ENCODE measurements at regions not wholly inside any gene's neighbourhood (a gene's known extent, or its start where the extent isn't known, plus 50 kb on each side); places are given as distances from the start of the nearest gene placed in this dataset.

GRCh38 chr12:93136253-93137055 lies 207.4 kb upstream of the EEA1 start:
- no peak for TF ChIP-seq CTCF (tag by site-specific recombination; IDR thresholded peaks at IDR 0.05)
- no peak for TF ChIP-seq PRDM1 (tag by site-specific recombination; IDR thresholded peaks at IDR 0.05)
- TF ChIP-seq, protein P1, sequence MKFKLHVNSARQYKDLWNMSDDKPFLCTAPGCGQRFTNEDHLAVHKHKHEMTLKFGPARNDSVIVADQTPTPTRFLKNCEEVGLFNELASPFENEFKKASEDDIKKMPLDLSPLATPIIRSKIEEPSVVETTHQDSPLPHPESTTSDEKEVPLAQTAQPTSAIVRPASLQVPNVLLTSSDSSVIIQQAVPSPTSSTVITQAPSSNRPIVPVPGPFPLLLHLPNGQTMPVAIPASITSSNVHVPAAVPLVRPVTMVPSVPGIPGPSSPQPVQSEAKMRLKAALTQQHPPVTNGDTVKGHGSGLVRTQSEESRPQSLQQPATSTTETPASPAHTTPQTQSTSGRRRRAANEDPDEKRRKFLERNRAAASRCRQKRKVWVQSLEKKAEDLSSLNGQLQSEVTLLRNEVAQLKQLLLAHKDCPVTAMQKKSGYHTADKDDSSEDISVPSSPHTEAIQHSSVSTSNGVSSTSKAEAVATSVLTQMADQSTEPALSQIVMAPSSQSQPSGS (tag by site-specific recombination; IDR thresholded peaks at IDR 0.05; ENCODE audit: low read depth) = no peak
- TF ChIP-seq PBX3 (CRISPR knock-in tag; IDR thresholded peaks at IDR 0.05) = no peak
- no peak for TF ChIP-seq ZNF423 (tag by site-specific recombination; IDR thresholded peaks at IDR 0.05)
- no peak for TF ChIP-seq ZFP3 (tag by site-specific recombination; IDR thresholded peaks at IDR 0.05; ENCODE audit: low read depth)
- no peak for TF ChIP-seq YY1 (tag by site-specific recombination; IDR thresholded peaks at IDR 0.05)

All from HEK293 (cell line).